HG02981 (cell line): ENCODE measurements at regions not wholly inside any gene's neighbourhood (a gene's known extent, or its start where the extent isn't known, plus 50 kb on each side); places are given as distances from the start of the nearest gene placed in this dataset.

Source experiments
- ATAC-seq: cut with Tn5 transposase; IDR thresholded peaks from one replicate; pipeline ENCODE4 v1.9.1; 2021; ENCODE audit warnings: mild to moderate bottlenecking, moderate library complexity; ENCODE audit not compliant: unreplicated experiment

DNA sequence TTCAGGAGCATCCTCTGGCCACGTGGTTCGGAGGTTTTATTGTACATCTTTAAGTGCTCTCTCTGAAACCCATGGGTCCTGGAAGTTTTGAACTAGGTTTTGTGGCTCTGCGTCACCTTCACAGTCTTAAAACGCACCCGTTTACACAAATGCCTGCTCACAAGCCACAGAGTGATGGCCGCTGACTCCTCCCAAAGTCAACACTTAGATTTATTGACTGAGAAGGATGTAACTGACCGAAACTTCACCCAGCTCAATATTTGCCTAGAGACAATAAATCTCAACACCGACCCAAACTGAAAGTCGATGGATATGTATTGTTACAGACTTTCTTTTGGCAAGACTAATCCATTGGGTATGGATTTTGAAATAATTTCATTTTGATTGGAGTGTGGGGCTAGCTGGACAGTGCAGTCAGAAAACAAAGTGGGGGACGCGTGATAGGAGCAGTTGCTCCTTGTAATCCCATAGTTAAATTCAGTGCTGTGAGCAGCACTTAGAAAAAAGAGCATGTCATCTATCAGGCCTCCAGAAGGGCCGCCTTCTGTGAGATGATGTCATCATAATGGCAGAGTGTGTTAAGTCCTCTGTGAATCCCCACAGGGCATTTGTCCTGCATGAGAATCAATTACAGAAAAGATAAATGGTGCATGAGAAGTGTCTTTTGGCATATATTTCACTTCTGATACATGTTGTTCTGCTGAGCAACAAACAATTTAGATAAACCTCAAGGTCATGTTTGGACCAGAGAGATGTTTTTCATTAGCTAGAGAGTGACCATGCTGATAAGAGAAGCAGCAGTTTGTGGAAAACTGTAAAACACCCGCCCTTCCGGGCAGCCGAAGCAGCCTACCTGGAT is 183.7 kb downstream of the INO80D start:
- no peak for ATAC-seq

DNA sequence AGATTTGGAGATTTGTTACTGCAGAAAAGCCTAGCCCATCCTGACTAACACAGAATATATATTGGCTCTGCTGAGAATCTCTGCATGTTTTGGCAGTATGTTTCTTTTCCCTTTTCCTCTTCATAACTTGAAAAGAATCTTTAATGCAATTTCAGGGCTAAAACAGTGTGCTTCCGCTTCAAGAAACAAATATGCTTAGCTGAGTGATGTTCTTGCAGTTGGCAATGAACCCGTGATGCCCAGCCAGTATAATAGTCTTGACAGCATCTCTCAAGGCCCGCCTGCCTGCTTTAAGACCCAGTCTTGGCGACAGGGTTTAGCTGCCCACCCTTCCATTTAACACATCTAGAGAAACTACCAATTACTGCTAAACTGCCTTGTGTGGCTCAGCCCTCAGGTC is 184.5 kb downstream of the INO80D start:
- no peak for ATAC-seq

DNA sequence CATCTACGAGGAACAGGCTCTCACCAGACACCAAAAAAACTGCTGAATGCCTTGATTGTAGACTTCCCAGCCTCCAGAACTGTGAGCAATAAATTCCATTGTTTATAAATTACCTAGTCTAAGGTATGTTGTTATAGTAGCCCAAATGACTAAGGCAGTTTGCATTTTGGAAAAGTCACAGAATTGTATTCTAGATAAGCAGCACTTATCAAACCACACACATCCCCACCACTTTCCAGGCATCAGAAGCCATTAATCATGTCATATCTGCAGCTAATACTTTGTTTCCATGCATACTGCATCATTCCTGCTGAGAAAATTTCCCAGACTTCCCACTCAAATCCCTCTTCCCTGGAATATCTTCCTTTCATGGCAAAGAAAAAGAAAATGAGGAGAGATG is 187.2 kb downstream of the INO80D start:
- ATAC-seq, result no peak

DNA sequence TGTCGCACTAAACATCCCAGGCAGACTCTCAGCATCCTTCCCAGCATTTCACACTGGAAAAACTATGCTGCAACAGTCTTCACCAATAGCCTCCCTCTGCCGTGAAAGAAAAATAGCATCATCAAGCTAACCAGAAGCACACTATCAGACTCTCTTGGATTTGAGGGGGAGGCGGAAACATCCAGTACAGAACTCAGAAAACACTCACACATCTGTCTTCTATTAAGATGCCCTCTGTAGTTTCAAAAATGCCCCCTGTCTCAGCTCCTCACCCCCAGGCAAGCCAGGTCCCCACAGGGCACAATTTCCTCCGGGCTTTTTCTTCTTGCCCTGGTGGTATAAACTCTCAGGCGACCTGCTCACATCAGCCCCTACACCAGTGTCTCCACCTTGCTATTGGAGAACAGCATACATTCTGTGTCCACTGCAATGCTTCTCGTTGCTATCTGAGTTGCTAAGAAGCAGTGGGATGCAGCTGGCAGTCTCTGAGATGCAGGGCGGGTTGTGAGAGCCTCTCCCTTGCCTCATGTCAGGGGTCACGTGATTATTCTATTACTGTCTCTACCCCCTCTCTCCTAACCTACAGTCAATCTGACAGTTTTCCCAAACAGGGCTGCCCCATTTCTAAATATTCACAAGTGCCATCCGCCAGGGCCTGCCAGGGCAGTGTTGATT is 189.9 kb downstream of the INO80D start:
- ATAC-seq, result no peak

DNA sequence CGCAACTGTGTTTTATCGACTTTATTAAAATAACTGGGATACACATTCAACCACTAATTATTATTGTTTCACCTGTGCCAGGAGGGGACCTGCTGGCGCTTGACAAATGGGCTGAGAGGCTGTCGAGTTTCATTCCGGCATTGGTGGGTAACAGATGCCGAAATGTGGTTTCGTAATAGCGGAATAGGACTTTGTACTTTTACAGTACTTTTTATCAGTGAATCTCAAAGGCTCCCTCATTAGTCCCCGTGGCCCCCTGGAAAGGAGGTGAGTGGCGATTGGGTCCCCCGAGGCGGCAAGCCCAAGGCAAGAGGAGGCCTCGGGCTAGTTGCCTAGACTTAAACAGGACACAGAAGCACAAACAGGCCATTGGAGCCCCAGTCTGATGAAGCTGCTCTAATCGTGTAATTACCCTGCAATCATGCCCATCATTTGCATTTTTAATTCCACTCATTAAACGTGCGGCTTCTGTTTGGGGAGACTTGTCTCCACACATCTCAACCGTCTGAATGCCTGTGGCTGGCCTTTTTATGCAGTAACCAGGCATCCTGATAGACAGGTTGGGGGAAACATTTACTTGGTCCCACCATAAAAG is 193.2 kb downstream of the INO80D start:
- no peak for ATAC-seq

DNA sequence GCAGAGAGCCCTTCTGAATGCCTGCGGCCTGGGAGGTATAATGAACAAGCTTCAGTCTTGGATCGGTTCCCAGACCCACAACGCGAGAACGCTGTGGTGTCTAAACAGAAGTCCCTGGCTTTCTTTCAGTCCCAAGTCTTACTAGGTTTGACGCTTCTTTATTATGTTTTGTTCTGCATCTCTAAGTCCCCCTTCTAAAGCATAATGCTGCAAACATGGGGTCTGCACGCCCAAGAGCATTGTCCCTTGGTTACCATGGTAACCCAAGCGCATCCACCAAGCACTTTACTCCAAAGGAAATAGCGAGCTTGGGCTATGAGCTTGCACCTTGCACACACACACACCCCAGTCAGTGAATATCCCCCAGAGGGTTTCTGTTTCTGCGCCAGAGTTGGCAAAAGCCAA is 193.7 kb downstream of the INO80D start:
- ATAC-seq, result no peak

DNA sequence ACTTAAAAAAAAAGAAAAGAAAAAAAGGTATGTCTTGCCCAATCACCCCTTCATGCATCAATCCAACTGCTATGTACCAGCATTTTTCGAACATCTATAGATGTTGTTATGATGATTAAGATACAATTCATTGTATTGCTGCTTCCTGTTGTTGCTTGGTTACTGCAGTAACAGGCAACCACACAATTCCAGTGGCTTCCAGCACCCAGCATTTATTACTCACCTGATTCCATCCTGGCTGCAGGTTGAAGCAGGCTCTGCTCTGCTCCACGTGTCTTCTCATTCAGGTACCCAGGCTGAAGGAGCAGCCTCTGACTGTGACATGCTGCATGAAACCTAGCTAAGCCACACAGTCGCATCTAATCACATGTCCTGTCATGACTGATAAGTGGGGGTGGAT is 196.9 kb downstream of the INO80D start:
- ATAC-seq, result no peak

DNA sequence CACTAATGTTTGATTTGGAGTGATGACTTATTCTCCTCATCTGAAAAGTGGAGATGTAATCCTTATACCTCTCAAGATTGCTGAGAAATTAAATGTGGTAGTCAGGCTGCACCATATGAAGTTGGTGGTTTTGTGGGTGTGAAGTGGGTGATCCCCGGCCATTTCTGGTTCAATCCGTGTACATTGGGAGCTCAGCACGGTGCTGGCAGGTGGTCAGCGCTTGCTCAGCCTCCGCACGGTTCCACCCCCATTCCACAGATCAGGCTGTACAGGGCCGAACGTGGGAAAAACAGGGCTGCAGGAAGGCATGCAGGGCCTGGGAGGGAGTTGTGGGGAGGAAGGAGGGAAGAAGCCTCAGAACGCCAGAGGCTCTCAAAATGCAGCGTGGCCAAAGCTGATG is 198.3 kb downstream of the INO80D start:
- ATAC-seq, result no peak

DNA sequence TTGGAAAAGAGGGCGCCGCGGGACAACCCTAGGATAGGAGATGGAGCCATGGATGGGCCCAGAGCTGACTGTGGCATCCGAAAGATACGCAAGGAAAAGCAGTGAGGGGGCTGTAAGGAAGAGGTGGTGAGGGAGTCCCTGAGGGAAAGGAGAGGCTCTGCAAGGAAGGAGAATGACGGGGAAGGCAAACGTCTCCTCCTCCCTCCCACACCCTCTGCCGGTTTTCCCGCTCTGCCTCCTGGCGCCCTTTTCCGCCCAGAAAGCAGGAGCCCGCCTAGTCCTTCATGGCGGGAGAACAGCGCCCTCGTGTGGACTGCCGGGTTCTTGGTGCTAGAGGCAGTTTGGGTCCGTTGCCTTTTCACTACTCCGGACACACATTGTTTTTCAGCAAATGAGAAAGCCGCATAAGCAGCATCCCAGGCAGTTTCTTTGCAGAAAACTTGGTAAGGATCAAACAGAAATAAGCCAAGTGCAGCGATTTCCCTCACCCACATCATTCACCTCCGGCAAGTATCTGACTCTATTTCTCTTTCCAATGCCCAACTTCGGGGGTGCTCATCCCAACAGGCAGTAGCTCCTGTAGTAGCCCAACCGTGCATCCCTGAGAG is 200.4 kb downstream of the INO80D start:
- peak; percentile 67 for ATAC-seq

DNA sequence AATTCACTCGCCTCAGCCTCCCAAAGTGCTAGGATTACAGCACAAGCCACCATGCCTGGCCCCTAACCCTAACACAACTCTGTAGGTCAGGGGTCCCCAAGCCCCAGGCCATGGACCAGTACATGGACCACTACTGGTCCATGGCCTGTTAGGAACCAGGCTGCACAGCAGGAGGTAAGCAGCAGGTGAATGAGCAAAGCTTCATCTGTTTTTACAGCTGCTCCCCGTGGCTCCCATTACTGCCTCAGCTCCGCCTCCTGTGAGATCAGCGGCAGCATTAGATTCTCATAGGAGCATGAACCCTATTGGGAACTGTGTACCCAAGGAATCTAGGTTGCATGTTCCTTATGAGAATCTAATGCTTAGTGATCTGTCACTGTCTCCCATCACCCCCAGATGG is 201.7 kb downstream of the NRP2 start:
- no peak for ATAC-seq

DNA sequence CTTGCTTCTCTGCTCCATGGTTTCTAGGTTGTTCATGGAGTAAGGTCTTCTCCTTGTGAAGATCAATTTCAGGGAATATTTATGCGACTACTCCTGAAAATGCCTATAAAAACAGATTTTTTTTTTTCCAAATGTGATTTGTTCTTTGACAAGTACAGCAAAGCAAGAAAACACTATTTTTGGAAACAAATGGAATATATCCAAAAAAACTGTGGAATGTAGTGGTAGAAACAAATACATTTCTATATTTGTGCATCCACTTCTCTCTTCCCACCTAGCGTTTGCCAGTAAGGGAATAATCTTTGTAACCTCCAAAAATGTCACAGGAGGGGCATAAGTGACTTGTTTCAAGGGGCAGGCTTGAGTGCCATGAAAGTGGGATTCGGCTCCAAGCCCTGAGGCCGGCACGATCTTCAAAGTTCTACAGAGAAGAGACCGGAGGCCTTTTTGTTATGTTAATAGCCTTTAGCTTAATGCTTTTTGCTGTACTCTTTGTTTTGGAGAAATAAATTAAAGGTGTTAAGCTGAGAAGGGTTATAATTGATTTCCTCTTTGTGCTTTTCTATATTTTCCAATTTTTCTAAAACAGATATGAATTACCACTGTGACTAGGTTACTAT is 200.6 kb downstream of the NRP2 start:
- no peak for ATAC-seq

DNA sequence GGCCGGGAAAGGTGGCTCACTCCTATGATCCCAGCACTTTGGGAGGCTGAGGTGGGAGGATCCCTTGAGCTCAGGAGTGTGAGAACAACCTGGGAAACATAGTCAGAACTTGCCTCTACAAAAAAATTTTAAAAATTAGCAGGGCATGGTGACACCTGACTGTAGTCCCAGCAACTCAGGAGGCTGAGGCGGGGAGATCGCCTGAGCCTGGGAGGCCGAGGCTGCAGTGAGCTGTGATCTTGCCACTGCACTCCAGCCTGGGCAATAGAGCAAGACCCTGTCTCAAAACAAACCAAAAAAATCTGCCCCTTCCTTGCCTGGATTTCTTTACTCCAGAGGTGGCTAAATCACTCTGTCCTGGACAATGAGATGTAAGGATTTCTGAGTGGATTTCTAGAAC is 197.7 kb downstream of the NRP2 start:
- ATAC-seq, result no peak

DNA sequence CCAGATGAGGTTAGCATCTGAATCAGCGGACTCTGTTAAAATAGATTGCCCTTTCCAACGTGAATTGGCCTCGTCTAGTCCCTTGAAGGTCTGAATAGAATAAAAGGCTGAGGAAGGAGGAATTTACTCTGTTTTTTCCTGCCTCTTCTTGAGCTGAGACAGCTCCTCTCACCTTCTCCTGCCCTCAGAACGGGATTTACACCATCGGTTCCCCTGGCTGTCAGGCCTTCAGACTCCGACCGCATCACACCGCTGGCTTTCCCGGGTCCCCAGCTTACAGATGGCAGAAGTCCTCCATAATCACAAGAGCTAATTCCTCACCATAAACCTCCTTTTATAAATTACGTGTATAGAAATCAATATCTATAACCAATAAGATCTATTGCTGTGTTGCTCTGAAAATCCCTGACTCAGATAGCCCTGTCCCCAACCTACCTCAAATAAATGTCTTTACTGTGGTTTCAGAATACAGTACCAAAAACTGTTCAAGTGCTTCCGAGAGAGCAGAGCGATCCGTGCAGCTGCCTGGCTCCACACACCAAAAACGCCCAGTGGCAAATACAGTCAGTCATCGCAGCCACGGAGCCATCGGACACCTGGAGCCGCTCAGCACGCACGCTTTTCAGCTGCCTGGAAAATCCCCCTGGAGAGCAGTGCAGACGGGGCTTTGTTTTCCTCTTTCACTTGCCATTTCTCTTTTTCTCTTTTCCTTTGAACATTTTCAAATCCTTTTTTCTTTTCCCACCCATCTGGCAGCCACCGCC is 196.9 kb downstream of the NRP2 start:
- no peak for ATAC-seq

DNA sequence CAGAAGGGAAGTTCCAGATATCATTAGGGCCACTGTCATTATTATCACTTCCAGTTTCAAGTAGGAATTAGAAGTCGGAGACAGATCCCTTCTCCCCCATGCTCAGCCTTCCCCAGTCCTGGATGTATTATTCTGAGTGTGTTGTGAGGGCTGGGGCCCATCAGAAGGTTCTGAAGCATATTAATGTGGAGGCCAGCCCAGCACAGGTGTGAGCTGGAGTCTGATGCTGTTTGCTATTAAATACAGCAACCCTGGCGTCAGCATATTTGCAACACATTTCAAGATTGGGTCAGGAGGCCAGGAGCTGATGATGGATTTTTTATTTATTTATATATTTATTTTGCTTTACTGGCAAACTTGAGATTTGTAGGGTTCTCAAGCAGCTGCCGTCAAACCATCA is 195.2 kb downstream of the NRP2 start:
- ATAC-seq, result no peak

DNA sequence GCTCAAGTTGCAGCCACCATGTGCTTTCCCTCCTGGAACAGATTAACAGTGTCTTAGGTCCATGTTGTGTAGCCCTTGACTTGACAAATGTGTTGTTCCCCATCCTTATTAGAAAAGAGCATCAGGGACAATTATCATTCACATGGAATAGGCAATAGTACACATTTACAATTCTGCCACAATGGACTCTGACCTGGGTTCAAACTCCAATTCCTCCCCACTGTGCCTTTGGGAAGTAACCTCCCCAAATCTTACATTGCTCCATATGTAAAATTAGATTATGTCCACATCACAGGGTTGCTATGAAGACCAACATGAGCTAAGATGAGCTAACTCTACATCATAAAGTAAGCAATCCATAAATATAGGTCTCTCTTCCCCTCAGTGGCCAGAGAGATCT is 193.8 kb downstream of the NRP2 start:
- no peak for ATAC-seq

DNA sequence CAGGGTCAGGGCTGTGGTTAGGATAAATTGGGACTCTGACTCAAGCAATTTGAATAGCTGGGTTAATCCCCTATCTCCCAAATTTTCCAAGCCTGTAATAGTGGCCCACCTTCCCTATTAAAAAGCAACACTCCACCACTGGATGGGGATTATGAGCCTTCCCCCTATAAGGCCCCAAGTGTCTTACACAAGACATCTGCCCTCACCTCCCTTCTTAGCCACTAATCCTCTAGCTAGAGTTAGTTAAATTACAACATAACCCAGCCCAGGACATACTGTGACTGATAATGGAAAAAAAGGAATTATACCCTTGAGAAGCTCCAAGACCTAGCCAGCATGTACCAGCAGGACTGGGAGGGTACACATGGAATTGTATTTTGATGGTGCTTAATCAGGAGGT is 190.4 kb downstream of the NRP2 start:
- ATAC-seq, result no peak

DNA sequence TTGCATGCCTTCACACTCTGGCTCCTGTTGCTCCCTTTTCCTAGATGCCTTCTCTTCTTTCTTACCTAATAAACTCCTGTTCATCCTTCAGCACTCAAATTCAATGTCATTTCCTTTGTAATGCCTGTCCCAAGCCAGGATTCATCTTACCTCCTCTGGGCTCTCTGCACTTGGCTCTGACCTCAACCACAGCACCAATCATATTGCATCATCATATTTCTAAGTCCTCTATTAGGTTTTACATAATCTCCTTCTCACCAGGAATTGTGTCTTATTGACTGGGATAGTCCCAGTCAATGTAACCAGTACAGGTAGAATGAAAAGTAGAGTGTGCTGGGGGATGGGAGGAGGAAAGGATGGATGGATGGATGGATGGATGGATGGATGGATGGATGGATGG is 187.1 kb downstream of the NRP2 start:
- ATAC-seq, result no peak

DNA sequence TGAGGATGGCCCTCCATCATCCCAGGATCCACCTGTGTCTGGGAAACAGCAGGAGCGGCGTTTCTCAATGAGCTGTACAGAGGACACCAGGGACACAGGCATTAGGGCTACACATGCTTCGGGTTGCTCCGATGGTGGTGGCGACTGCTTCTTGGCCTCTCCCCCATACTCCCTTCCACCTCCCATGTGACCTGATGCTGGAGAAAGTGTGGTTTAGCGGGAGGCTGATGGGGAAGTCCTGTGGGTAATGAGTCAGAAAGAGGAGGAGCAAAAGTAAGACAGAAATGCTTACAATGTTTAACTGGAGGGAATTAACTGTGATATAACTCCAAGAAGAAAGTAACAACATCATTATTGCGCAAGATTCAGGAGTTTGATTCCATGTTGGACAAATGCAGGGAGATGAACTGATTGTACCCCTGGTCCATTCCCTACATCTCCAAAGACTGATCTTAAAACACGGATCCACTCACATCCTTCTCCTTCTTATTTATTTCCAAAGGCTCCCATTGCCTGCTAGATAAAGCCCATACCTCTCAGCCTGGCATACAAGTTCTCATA is 186.6 kb downstream of the NRP2 start:
- peak; percentile 61 for ATAC-seq

DNA sequence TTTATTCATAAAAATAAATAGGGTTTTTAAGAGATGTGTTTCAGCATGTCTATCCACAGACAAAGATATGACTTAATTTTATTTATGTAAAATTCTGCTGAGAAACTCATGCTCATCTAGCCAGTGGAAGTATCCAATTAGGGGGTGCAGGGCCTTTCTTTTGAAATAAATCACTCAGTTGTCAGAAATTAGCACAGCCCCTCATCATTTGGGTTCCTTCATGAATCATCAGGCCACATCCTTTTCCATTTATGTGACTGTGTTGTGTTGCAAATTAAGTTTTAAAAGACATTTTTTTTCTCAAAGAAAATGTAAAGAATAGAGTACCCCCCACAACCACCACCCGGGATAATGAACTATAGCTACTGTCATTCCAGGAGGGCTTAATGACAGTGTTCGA is 185.8 kb downstream of the NRP2 start:
- ATAC-seq, result no peak

DNA sequence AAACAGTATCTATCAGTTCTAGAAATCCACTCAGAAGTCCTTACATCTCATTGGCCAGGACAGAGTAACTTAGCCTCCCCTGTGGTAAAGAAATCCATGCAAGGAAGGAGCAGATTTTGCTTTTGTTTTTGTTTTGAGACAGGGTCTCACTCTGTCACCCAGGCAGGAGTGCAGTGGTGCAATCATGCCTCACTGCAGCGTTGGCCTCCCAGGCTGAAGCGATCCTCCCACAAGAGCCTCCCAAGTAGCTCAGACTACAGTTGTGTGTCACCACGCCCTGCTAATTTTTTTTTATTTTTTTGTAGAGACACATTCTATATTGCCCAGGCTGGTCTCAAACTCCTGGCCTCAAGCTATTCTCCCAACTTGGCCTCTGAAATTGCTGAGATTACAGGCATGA is 185.1 kb downstream of the NRP2 start:
- ATAC-seq, result no peak
